Glomerular endothelial cell (primary cell): ENCODE measurements at regions not wholly inside any gene's neighbourhood (a gene's known extent, or its start where the extent isn't known, plus 50 kb on each side); places are given as distances from the start of the nearest gene placed in this dataset.
"Not testable (repeated sequence)": the region's sequence is repeated elsewhere in the genome, so short reads cannot be mapped to it uniquely, and the experiment has no call there.

Experiments
- DNase-seq: peaks from one replicate; pipeline ENCODE4 v3.0.0-alpha.2; 2011; ENCODE audit warnings: low read depth, low spot score; ENCODE audit errors: extremely low read depth

- no peak for DNase-seq
These were observed 644.1 kb downstream of the UTRN start for GRCh38 chr6:144929262-144929661.

GRCh38 chr6:144931172-144932035 lies 646.3 kb downstream of the UTRN start:
- DNase-seq, result no peak

GRCh38 chr6:144932621-144933020 lies 647.5 kb downstream of the UTRN start:
- no peak for DNase-seq

- no peak for DNase-seq
These were observed 650.0 kb downstream of the UTRN start for GRCh38 chr6:144935181-144935580.

GRCh38 chr6:144935661-144936060 lies 650.5 kb downstream of the UTRN start:
- no peak for DNase-seq

GRCh38 chr6:144936764-144937163 lies 651.6 kb downstream of the UTRN start:
- no peak for DNase-seq

- no peak for DNase-seq
These were observed 654.8 kb downstream of the UTRN start for GRCh38 chr6:144939921-144940320.

GRCh38 chr6:144944106-144944505 lies 659.0 kb downstream of the UTRN start:
- no peak for DNase-seq

GRCh38 chr6:144947398-144947976 lies 662.4 kb downstream of the UTRN start:
- no peak for DNase-seq

- no peak for DNase-seq
These were observed 666.7 kb downstream of the UTRN start for GRCh38 chr6:144951730-144952437.

GRCh38 chr6:144952456-144953240 lies 667.5 kb downstream of the UTRN start:
- DNase-seq, result no peak

GRCh38 chr6:144953552-144954240 lies 668.6 kb downstream of the UTRN start:
- DNase-seq, result no peak

- no peak for DNase-seq
These were observed 669.1 kb downstream of the UTRN start for GRCh38 chr6:144954241-144954556.

- no peak for DNase-seq
These were observed 670.3 kb downstream of the UTRN start for GRCh38 chr6:144955392-144955791.

- DNase-seq, result no peak
These were observed 670.7 kb downstream of the UTRN start for GRCh38 chr6:144955859-144956258.

- not testable (repeated sequence) for DNase-seq
These were observed 671.6 kb downstream of the UTRN start for GRCh38 chr6:144956697-144957096.

GRCh38 chr6:144957236-144957937 lies 672.3 kb downstream of the UTRN start:
- DNase-seq, result no peak

- DNase-seq, result no peak
These were observed 684.0 kb downstream of the UTRN start for GRCh38 chr6:144969154-144969553.

GRCh38 chr6:144969602-144970272 lies 684.6 kb downstream of the UTRN start:
- DNase-seq, result no peak
